Neutrophil (primary cell): ENCODE measurements at regions not wholly inside any gene's neighbourhood (a gene's known extent, or its start where the extent isn't known, plus 50 kb on each side); places are given as distances from the start of the nearest gene placed in this dataset.

ENCODE experiments used
- H3K27ac ChIP-seq: fragments of 200-600 bp; sonication (generic); 2 replicates; pipeline ENCODE4 v1.5.1; 2016; ENCODE audit warnings: mild to moderate bottlenecking, moderate library complexity
- H3K27me3 ChIP-seq: fragments of 200-600 bp; sonication (generic); 2 replicates; pipeline ENCODE4 v1.6.0; 2016; ENCODE audit warnings: mild to moderate bottlenecking
- H3K36me3 ChIP-seq: fragments of 200-600 bp; sonication (generic); 2 replicates; pipeline ENCODE4 v1.5.1; 2017
- H3K4me1 ChIP-seq, 2 experiments: fragments of 200-600 bp in 1 of 2; sonication (generic) in 1 of 2; 1 replicate in 1 of 2; 2 replicates in 1 of 2; pipeline versions ENCODE4 v1.5.1 to v1.6.1; 2013 to 2016; ENCODE audit warnings: low read depth in 1 of 2, low read length in 1 of 2, mild to moderate bottlenecking in 1 of 2, moderate library complexity in 1 of 2; ENCODE audit not compliant: control insufficient read depth in 1 of 2, insufficient read depth in 1 of 2
- H3K4me3 ChIP-seq, 2 experiments: fragments of 200-600 bp in 1 of 2; sonication (generic) in 1 of 2; 1 replicate in 1 of 2; 2 replicates in 1 of 2; pipeline ENCODE4 v1.5.1; 2013 to 2016; ENCODE audit warnings: low read depth in 1 of 2, low read length in 1 of 2, mild to moderate bottlenecking in 1 of 2, moderate library complexity in 1 of 2
- H3K9me3 ChIP-seq: fragments of 200-600 bp; sonication (generic); 2 replicates; pipeline ENCODE4 v1.5.1; 2016
- TF ChIP-seq, protein P1 (sequence below): fragments of 200-600 bp; sonication (generic); IDR thresholded peaks from 2 replicates; pipeline ENCODE4 v1.5.1; 2016; ENCODE audit warnings: antibody characterized with exemption

DNA sequence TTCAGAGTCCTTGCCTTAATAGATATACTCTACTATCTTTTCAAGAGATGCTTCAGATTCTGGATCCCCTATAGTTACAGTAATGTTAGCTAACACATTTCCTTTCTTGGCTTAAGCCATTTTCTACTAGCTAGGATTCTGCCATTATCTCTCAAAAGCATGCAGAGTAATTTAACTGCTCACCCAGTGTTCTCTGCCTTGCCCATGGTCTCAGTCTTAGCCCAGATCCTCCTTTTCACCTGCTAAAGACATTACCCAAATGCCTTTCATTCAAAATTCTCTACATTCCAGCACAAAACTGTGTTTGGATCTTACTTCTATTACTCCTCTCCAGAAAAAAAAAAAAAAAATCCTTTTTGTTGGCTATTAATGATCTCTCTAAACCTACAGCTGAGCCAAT, 474.2 kb upstream of the LRRTM1 start:
- H3K4me3 ChIP-seq = no peak overlapping the region
- H3K9me3 ChIP-seq = no peaks in the 10 kb centered on the region
- no peaks in the 10 kb centered on the region for H3K36me3 ChIP-seq
- no peaks in the 10 kb centered on the region for H3K4me1 ChIP-seq
- H3K27me3 ChIP-seq = no peaks in the 10 kb centered on the region
- TF ChIP-seq, protein P1, sequence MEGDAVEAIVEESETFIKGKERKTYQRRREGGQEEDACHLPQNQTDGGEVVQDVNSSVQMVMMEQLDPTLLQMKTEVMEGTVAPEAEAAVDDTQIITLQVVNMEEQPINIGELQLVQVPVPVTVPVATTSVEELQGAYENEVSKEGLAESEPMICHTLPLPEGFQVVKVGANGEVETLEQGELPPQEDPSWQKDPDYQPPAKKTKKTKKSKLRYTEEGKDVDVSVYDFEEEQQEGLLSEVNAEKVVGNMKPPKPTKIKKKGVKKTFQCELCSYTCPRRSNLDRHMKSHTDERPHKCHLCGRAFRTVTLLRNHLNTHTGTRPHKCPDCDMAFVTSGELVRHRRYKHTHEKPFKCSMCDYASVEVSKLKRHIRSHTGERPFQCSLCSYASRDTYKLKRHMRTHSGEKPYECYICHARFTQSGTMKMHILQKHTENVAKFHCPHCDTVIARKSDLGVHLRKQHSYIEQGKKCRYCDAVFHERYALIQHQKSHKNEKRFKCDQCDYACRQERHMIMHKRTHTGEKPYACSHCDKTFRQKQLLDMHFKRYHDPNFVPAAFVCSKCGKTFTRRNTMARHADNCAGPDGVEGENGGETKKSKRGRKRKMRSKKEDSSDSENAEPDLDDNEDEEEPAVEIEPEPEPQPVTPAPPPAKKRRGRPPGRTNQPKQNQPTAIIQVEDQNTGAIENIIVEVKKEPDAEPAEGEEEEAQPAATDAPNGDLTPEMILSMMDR = no peak
- no peak overlapping the region for H3K27ac ChIP-seq

DNA sequence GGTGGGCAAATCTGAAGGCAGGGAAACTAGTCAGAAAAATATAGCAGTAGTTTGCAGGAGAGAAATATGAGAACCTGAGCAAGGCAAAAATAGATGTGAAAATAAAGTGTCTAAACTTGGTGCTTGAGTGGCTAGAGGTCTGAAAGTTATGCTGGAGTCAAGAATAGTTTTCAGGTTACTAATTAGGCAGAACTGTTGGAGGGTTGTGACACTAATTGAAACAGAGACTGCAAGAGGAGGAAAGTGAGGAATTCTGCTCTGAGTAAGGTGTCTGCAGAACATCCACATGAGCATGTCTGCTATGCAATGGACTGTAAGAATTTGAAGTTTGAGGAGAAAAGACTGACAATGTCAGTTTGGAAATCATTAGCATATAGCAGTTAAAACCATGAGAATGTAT, 444.0 kb upstream of the LRRTM1 start:
- Histone ChIP-seq H3K9me3 (no peaks in the 10 kb centered on the region), H3K4me1 (no peaks in the 10 kb centered on the region), H3K27me3 (no peaks in the 10 kb centered on the region), H3K4me3 (no peak overlapping the region), H3K27ac (no peak overlapping the region), H3K36me3 (no peaks in the 10 kb centered on the region)
- TF ChIP-seq, protein P1 = no peak

DNA sequence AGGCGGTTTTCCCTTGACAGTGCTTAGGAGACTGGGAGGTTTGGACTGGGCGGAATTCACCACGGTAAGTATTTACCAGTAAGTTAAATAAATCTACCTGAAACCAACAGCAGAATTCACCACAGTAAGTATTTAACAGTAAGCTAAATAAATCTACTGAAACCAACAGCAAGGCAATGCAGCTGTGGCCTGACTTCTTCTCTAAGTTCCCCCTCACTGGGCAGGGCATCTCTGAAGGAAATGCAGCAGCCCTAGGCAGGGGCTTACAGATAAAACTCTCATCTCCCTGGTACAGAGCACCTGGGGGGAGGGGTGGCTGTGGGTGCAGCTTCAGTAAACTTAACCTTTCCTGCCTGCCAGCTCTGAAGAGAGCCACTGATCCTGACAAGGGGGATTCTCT, 432.5 kb upstream of the LRRTM1 start:
- Histone ChIP-seq H3K9me3 (no peaks in the 10 kb centered on the region), H3K36me3 (no peaks in the 10 kb centered on the region), H3K4me3 (no peak overlapping the region), H3K27ac (no peak overlapping the region), H3K27me3 (no peaks in the 10 kb centered on the region), H3K4me1 (no peaks in the 10 kb centered on the region)
- TF ChIP-seq, protein P1 = no peak

DNA sequence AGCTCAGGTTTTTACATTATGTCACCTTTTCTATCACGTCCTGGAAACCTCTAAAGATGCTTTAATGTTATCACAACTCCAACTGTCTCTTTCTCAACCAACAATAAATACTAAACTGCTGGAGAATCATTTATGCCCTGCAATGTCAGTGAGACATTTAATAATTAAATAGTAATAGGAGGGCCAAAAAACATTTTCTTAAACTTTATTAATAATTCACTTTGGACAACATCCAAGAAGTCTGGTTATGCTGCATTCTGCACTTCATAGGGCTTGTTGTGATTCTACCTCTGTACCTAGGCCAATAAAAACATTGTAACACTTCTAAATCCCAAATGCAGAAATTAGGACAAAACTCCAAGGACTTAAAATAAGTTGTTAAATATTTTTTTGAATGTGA, 420.4 kb upstream of the LRRTM1 start:
- Histone ChIP-seq H3K4me1 (no peaks in the 10 kb centered on the region), H3K9me3 (no peaks in the 10 kb centered on the region), H3K36me3 (no peaks in the 10 kb centered on the region), H3K27ac (no peak overlapping the region), H3K27me3 (no peaks in the 10 kb centered on the region), H3K4me3 (no peak overlapping the region)
- TF ChIP-seq, protein P1 = no peak

DNA sequence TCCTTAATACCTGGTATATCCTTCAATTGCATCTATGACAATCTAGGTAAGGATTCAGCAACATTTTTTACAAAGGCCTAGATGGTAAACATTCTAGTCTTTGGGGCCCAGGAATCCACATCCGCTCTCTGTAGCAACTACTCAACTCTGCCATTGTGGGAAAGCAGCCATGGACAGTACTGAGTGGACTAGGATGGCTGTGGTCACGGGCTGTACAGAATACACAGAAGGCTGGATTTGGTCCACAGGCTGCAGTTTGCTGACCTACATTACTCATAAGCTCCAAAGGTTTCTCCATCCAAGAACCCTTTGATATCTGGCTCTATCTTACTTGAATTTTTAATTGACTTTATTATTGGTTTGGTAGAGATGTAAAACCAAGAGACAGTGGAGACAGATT, 418.3 kb upstream of the LRRTM1 start:
- Histone ChIP-seq H3K27ac (no peak overlapping the region), H3K9me3 (no peaks in the 10 kb centered on the region), H3K4me1 (no peaks in the 10 kb centered on the region), H3K4me3 (no peak overlapping the region), H3K27me3 (no peaks in the 10 kb centered on the region), H3K36me3 (no peaks in the 10 kb centered on the region)
- TF ChIP-seq, protein P1 = no peak

DNA sequence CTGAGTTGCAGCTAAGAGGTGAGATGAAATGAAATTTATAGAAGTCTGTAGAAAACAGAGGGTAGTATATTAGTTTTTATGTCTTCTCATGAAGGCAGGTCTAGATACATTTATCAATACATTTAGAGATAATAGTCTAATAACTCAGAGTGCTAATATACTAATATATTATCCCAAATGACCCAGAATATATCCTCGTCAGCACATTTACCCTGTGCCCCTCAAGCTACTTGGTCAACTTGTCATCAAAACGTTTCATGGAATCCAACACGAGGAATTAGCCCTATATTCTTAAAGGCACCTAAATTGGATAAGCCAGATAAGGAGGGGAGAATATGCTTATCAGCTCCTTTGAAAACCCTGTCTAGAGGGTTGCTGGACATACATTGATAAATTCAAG, 415.1 kb upstream of the LRRTM1 start:
- H3K27me3 ChIP-seq = no peaks in the 10 kb centered on the region
- H3K36me3 ChIP-seq = no peaks in the 10 kb centered on the region
- H3K9me3 ChIP-seq = no peaks in the 10 kb centered on the region
- no peak overlapping the region for H3K4me3 ChIP-seq
- H3K27ac ChIP-seq = no peak overlapping the region
- no peaks in the 10 kb centered on the region for H3K4me1 ChIP-seq
- TF ChIP-seq, protein P1 = no peak
